ENCODE measurements at regions not wholly inside any gene's neighbourhood (a gene's known extent, or its start where the extent isn't known, plus 50 kb on each side); places are given as distances from the start of the nearest gene placed in this dataset.

DNA sequence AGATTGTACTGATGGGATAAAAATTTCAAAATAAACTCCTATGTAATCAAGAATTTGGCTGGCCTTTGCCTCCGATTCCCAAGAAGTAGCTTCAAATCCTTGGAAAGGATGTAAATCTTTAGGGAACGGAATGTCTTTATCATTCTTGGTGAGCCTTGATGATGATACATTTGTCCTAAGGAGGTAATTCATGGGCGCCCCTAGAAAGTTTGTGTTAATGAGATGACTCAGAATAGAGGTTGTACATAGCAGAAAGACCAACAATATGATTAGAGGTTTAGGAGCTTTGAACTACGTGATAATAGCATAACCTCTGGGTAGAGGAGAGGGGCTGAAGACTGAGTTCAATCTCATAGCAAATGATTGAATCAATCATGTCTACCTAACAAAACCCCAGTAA lies 248.6 kb upstream of the SLITRK3 start:
- DNase-seq = no peak

DNA sequence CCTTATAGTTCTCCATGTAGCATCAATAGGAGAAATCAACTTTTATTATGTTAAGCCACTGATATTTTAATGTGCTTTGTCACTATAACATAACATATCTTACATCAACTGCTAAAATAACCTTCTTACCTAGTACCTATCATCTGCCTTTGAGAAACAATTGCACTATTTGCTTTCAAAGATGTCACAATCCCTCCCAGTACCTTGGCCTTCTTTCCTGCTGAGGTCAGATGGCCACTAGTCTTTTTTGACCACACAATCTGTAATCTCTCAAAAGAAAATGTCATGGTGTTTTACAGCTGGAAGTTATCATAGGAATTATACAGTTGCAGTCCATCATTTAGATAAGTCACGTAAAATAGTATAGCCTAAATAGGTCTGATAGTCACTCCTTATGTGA lies 247.5 kb upstream of the SLITRK3 start:
- no peak for DNase-seq

DNA sequence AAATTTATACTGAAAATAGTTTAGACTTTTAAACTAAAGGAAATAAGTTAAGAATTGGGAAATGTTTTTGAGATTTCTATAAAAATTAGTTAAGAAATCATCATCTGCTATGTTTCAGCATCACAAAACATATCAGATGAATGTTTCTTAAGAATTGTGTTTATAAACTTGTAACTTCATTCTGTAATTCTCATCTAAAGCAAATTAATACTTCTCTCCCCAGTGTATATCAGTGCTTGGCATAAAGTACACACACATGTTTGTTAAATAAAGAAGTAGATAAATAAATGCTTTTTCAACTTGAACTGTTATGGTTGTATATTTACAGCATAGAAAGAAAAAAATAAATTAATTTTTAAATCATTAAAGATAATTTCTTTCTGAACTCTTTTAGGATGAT lies 245.9 kb upstream of the SLITRK3 start:
- no peak for DNase-seq

DNA sequence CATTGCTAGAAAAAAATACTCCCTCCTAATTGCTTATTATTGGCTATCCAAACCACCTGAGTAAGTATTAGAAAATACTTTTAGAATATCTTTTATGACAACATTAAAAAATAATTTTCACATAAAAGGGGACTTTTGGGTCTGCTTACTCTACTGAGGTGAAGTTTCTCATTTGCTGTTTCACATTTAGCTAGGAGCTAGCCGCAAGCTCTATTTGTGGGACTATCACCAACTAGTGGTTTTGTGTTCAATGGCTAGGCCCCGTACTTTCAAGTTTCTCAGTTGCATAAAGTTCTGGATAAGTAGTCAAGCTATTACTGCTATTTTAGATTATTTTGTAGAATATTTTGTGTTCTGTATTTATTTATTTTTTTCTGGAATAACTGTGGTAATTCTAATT lies 244.2 kb upstream of the SLITRK3 start:
- DNase-seq = no peak

DNA sequence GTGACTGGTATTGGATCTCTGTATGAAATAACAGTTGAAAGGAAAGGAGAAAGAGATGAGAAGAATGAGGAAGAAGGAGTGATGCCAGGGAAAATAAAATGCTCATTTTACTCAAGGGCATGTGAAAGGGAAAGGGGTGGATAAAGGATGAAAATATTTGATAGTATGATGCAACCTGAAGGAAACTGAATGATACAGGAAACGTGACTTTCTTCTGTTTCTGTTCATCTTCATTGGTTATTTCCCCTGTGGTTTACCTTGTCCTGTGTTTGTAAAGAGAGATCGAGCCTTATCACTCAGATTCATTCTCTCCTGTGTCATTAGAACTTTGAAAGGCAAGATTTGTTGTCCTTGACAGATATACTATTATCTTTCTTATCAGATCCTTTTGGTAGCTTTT lies 243.6 kb upstream of the SLITRK3 start:
- no peak for DNase-seq

DNA sequence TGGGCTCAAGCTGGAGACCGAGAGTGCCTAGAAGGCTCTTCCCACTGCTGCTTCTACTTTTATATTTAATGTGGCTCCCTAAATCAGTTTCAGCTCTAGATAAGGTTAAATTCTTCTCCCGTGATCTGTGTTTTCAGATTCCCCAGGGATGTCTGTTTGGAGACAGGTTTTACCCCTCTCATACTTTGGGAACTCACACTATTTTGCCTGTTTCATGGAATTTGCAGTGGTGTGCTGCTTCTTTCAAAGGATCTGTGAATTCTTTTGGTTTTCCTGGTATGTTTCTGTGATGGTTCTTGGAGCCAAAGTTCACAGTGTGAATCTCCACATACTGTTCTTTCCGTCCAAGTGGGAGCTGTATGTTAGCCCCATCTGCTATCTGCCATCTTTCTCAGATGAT lies 238.3 kb upstream of the SLITRK3 start:
- no peak for DNase-seq

DNA sequence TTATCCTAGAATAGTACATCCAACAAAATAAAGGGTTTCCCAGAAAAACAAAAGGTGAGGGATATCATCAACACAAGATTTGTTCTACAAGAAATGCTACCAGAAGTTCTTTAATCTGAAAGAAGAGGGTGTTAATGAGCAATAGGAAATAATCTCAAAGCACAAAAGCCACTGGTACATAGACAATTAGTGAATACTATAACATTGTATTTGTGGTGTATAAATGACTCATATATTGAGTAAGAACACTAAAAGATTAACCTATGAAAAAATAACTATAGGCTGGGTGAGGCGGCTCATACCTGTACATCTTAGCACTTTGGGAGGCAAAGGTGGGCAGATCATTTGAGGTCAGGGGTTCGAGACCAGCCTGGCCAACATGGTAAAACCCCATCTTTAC lies 210.2 kb upstream of the SLITRK3 start:
- no peak for DNase-seq

DNA sequence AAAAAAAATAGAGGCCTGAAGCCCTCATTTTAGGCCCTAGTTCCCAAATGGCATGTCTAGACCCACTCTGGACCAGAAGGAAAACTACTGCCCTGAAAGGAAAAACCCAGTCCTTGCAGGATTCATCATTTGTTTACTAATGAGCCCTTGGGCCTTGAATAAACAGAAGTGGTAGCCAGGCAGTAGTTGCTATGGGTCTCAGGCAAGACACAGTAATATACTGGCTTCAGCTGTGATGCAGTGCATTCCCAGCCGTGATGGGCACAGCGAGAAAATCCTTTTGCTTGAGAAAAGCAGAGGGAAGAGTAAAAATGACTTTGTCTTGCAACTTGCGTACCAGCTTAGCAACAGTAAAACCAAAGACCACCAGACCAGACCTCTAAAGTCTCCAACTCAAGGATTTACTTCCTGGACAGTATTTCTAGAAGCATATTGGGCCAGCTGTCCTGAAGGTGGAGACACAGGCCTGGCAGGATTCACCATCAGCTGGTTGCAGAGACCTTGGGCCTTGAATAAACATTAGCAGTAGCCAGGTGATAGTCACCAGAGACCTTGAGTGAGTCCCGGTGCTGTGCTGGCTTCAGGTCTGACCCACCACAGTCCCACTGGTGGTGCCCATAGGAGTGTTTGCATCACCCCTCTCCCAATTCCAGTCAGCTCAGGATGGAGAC lies 208.3 kb upstream of the SLITRK3 start:
- DNase-seq = no peak

DNA sequence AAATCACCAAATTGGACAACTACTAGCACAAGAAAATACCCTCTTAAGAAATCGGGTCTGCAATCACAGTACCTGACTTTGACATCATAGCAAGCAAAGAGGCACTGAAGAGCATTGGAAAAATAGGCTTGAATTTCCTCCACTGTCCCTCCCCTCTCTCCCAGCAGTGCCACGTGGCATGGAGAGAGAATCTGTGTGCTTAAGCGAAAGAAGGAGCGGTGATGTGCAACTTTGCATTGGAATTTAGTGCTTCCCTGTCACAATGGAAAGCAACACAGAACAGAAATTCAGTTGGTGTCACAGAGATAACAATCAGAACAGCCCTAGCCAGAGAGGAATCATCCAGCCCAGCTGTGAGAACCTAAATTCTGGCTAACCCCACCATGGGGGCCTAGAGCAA lies 207.5 kb upstream of the SLITRK3 start:
- DNase-seq = no peak

DNA sequence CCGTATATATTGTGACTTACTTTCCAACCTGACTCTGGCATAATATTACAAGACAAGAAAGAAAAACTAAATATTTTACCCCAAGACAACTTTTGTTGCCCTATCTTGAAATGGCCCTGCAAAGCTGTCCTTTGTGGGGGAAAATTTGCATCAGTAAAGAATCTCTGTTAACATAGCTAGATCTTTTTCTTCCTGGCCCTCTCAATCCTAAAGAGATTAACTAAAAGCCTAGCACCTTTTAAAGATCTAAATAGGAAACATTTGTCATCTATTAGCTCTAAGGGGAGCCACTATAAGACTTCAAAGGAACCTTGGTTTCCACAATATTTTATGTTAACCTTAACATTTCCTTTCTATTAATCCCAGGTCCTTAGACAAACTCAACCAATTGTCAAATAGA lies 199.0 kb upstream of the SLITRK3 start:
- no peak for DNase-seq

DNA sequence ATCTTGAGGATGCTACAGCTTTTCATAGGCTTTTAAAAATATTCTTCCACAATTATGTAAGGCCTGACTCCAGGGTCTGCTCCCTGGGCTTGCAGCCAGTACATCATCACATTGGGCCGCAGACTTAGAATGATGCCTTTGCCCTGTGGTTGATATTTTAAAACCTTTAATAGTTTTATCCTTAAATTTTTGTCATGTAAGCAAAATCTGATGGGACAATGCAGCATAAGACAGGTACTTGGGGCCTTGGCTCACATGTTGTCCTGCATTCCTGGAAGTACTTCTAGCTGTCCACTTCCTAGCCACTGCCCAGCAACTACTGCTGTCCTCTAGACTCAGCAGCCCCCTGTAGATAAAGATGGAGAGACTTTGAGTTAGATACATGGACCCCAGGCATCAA lies 197.3 kb upstream of the SLITRK3 start:
- DNase-seq = no peak

DNA sequence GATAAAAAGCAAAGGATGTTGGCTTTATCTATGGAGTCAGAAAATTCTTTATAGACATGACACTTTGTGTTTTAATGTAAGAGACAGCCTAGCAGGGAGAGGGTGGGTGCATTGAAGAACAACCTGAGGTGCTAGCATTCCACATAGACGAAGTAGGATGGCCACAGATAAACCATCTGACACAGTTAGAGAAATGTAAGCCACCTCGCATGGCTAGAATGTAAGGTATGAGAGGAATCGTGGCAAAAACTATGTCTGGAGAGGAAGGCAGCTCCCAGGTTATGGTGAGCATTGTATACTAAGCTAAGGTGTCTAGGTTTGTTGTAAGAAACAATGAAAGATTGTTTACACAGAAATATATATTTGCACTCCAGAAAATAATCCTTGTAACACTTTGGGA lies 194.0 kb upstream of the SLITRK3 start:
- no peak for DNase-seq

DNA sequence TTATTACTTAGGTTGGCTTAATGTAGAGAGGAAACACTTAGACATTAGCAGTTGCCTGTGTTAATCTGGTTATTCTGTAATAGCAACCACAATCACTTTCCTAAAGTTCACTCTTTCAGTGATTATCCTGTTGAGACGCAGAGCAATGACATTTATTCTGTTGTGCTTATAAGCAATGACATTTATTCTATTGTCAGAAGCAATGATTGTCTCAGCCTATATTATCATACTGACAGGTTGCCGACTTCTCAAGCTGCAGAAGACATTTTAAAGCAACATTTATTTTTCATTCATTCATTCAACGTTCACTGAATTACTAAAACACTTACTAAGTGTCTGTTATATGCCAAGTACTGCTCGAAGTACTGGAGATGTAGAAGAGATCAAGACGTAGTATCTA lies 193.5 kb upstream of the SLITRK3 start:
- no peak for DNase-seq

DNA sequence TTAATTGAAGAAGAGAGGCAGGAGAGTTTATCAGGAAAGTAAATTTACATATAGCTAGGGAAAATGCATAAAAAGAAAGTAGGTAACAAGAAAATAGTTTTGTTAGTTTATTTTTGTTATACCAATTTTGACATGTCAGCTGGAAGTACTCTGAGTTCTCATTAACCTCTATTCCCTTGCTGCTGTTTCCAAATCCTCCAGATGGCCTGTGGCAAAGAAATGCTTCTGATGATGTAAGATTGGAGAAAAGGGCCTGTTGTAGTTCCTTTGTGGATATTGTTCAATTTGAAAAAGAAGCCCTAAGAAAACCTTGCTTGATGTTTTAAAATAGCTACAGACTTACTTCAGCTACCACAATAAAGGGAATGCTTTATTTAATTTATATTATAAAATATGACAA lies 192.9 kb upstream of the SLITRK3 start:
- no peak for DNase-seq

DNA sequence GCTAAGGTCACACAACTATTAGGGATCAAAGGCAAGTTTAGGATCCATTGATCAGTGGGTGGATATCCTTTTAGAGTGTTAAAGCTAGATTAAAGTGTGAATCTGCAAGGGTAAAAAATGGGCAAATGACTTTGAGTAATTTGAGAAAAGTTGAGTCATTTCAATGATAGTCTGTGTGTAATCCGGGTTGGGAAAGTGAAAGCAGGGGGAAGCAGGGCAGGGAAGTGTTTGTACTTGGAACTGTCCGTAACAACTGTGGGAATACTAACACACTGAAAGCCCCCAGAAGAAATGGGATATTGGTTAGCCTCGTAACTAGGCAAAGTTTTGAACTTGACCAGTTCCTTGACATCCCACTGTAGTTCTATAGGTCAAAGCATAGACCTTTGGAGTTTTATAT lies 187.2 kb upstream of the SLITRK3 start:
- no peak for DNase-seq

DNA sequence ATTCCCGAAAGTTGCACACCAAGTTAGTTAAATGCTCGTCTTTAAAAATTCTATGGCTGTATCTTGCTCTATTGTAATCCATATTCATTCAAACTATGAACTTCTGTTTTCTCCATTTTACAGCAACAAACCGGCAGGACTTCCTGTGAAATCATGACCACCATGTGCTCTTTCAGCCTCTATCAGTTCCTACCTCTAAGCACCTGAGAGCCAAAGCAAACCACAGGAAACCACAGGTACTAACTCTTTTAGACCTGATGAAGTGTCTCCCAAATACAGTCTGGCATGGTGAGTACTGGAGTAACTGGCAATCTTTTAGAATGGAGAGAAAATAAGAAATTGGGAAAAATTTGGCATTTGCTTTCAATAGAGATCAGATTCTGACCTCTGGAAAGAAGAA lies 186.5 kb upstream of the SLITRK3 start:
- no peak for DNase-seq

DNA sequence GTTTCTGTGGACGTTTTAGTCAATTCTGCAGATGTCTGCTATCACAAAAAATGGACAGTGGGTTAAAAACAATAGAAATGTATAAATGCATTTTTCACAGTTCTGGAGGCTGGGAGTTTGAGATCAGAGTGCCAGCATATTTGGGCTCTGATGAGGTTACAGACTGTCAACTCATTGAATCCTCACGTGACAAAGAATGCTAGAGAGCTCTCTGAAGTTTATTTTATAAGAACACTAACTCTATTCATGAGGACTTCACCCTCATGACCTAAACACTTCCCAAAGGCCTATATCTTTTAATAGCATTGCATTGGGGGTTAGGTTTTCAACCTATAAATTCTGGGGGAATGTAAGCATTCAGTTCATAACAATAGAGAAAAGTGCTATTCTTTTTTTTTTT lies 182.6 kb upstream of the SLITRK3 start:
- DNase-seq = no peak

DNA sequence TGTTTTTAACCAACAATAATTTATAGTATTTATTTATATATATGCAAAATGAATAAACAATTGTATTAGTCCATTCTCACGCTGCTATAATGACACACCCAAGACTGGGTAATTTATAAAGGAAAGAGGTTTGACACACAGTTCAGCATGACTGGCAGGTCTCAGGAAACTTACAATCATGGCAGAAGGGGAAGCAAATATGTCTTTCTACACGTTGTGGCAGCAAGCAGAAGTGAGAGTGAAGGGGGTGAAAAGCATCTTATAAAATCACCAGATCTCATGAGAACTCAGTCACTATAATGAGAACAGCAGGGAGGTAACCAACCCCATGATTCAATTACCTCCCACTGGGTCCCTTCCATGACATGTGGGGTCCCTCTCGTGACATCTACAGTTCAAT lies 162.8 kb upstream of the SLITRK3 start:
- no peak for DNase-seq

DNA sequence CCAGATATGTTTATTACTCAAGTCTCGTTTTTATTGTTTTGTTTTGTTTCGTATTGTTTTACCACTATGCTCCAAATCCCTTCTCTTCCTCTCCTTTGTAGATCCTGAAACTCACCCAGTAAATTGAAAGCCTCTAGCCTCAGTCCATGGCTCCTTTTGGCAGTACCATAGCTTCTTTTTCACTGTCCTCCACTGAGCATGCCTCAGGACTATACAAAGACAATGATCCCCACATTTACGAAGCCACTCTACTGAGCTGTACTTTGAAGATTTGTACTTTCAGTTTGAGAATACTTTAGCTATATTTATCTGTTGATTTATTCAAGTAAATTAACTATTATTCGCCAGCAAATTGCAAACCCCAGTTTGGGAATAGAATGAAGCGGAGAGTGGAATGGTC lies 159.1 kb upstream of the SLITRK3 start:
- DNase-seq = no peak

DNA sequence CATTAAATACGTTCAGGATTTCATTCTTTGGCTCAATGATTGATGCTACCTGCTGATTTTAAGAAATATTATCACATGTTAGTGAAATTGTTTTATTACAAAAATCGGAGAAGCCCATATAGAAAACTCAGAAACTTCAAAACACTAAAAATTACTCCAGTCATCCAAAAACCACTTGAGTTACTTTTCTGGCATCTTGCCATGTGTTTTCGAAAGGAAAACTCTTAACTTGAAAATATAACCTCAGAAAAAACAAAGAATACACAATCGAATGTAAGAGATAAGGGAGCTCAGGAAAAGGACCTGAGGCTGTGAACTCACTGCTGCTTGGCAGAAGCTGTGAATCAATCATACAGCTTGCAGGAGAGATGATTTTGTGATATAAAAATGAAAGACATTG lies 151.3 kb upstream of the SLITRK3 start:
- no peak for DNase-seq

DNA sequence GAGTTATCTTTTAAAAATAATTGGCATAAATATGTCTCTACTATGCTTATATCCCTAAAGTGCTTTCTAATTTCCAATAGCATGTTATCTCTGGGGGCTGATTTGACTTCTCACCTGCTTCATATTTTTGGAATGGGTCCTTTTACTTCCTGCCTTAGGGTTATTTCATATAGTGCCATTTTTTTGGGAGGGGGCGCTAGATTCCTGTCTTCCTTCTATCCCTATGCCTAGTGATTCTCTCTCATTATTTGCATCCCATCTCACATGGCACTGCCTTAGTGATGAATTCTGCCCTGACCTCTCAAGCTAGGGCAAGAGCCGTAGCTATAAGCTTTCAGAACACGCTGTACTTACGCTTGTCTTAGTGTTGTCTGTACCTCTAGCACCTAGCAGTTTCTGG lies 150.3 kb upstream of the SLITRK3 start:
- DNase-seq = no peak

DNA sequence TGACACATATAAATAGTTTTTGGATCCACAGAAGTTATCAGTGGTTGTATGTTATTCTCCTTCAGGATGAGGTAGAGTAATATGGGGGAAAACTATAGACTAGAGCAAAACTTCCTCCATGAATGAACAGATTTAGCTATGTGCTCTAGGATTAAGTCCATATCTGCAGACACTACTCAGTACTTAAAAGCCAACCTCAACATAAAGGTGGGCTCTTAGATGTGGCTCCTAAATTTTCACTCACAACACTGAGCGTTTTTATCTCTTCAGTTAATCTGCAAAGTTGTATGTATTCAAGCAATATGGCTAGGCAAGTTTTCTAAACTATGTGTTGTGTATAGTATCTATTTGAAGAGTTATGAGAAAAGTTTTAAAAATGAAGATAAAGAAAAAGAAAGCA lies 147.0 kb upstream of the SLITRK3 start:
- no peak for DNase-seq

DNA sequence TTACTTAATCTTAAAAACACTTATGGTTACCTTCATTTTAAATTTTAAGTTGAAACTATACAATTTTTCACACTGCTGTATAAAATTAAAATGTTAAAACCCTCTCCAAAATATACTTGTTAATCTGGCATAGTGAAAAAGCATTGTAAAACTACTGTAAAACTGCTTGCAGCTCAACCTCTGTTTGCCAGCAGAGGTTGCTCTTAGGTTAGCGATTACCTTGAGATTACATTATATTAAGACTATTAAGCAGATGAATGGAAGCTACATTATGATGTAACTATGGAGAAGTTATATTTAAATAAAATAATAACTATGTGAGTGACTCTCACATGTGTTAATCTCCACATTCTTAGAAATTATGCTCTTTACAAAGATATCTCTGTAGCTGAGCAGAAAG lies 143.6 kb upstream of the SLITRK3 start:
- DNase-seq = peak in 1 of 2 experiments; percentile 14

DNA sequence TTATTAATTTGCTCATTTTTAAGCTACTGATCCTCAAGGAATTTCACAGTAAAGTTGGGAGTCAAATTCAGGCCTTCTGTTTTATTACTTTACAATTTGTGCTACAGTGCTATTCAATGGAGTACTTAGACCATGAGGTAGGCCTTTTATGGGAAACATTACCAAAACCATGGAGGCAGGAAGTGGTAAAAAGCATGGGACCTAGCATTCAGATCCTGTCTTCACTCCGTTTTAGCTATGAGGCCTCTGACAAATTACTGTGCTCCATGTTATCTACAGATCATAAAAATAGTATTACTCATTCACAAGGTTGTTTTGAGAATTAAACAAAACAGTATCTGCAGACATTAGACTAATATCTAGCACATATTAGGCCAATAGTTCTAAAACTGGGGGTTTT lies 140.6 kb upstream of the SLITRK3 start:
- DNase-seq = no peak
